T-helper 17 cell (primary cell): ENCODE measurements at regions not wholly inside any gene's neighbourhood (a gene's known extent, or its start where the extent isn't known, plus 50 kb on each side); places are given as distances from the start of the nearest gene placed in this dataset.

Experiments used
- ATAC-seq: fragments of 150-1000 bp; cut with Tn5 transposase; 2 replicates; pipeline ENCODE4 v1.10.0; 2021; ENCODE audit warnings: mild to moderate bottlenecking, moderate library complexity
- DNase-seq, 3 donors: peaks; one replicate each; pipeline versions ENCODE4 v3.0.0 to v3.0.0-alpha.2; 2020 to 2021
- H3K9me3 ChIP-seq: one replicate; pipeline ENCODE4 v1.7.0; 2013; ENCODE audit warnings: low read length, mild to moderate bottlenecking; ENCODE audit not compliant: control insufficient read depth, poor library complexity, severe bottlenecking
- H3K27ac Mint-ChIP-seq: one replicate; pipeline ENCODE4 v1.8.0; 2022; ENCODE audit warnings: mild to moderate bottlenecking, moderate library complexity, mixed read lengths
- H3K27me3 Mint-ChIP-seq: one replicate; pipeline ENCODE4 v1.8.0; 2022; ENCODE audit warnings: mixed read lengths
- H3K36me3 Mint-ChIP-seq: one replicate; pipeline ENCODE4 v1.8.0; 2022; ENCODE audit warnings: low read depth, mixed read lengths
- H3K4me1 Mint-ChIP-seq: one replicate; pipeline ENCODE4 v1.8.0; 2022; ENCODE audit warnings: mild to moderate bottlenecking, mixed read lengths
- H3K4me3 Mint-ChIP-seq: one replicate; pipeline ENCODE4 v1.8.0; 2022; ENCODE audit warnings: mild to moderate bottlenecking, moderate library complexity, mixed read lengths

GRCh38 chr2:129347486-129348217 is 631.8 kb upstream of the RAB6C start:
- no peaks in the 10 kb centered on the region for H3K9me3 ChIP-seq
- no peak for ATAC-seq
- DNase-seq = no peak
- Mint-ChIP-seq H3K27ac (no peak overlapping the region), H3K4me1 (no peaks in the 10 kb centered on the region), H3K4me3 (no peak overlapping the region), H3K36me3 (no peaks in the 10 kb centered on the region), H3K27me3 (no peaks in the 10 kb centered on the region)

- no peaks in the 10 kb centered on the region for H3K4me1 Mint-ChIP-seq
- H3K4me3 Mint-ChIP-seq = no peak overlapping the region
- H3K9me3 ChIP-seq = no peaks in the 10 kb centered on the region
- no peak for ATAC-seq
- no peaks in the 10 kb centered on the region for H3K27me3 Mint-ChIP-seq
- H3K27ac Mint-ChIP-seq = no peak overlapping the region
- DNase-seq = no peak
- no peaks in the 10 kb centered on the region for H3K36me3 Mint-ChIP-seq
Observed at GRCh38 chr2:129354631-129355030, 624.8 kb upstream of the RAB6C start.

DNA sequence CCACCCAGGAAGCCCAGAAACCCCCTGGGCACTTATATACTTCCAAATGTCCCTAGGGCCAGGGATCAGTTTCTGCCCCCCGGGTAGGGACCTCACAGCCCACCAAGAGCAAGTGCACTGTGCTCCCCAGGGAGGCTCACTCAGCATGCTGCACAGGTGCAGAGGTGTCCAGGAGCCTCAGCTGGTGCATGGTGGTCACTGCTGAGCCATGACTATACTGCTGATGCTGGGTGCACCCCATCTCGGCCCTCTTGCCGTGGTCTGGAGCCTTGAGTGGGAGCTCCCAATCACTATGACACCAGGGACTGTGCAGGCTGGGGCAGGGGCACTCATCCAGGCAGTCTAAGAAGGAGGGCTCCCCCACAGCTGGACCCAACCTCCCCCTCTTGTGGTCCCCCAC is 617.8 kb upstream of the RAB6C start:
- no peaks in the 10 kb centered on the region for H3K27me3 Mint-ChIP-seq
- H3K4me1 Mint-ChIP-seq = no peaks in the 10 kb centered on the region
- no peaks in the 10 kb centered on the region for H3K36me3 Mint-ChIP-seq
- no peaks in the 10 kb centered on the region for H3K9me3 ChIP-seq
- no peak for DNase-seq
- ATAC-seq = no peak
- H3K27ac Mint-ChIP-seq = no peak overlapping the region
- H3K4me3 Mint-ChIP-seq = no peak overlapping the region

DNA sequence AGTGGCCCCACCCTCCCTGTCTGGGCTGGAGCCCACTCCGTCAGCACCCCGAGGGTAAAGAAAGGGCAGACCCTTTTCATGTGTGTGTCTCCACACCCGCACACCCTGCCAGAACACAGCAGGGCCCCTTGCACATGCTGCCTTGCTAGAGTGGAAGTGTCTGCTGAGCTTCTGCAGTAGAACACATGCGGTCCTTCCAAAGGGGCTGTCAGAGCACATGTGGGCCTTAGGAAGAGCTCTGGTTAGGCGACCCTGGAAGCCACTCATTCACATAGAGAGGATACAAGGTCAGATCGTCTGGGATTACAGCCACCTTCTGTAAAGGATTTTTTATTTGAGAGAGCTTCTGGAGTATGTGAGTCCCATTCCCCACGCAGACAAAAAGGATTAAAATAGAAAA is 613.2 kb upstream of the RAB6C start:
- no peak for DNase-seq
- Mint-ChIP-seq H3K4me3 (no peak overlapping the region), H3K27ac (no peak overlapping the region), H3K27me3 (no peaks in the 10 kb centered on the region), H3K4me1 (no peaks in the 10 kb centered on the region), H3K36me3 (no peaks in the 10 kb centered on the region)
- H3K9me3 ChIP-seq = no peaks in the 10 kb centered on the region
- no peak for ATAC-seq

- ATAC-seq = no peak
- H3K27me3 Mint-ChIP-seq = no peaks in the 10 kb centered on the region
- no peak overlapping the region for H3K4me3 Mint-ChIP-seq
- H3K27ac Mint-ChIP-seq = no peak overlapping the region
- DNase-seq = no peak
- H3K36me3 Mint-ChIP-seq = no peaks in the 10 kb centered on the region
- no peaks in the 10 kb centered on the region for H3K9me3 ChIP-seq
- no peaks in the 10 kb centered on the region for H3K4me1 Mint-ChIP-seq
Observed at GRCh38 chr2:129367107-129367506, 612.4 kb upstream of the RAB6C start.

DNA sequence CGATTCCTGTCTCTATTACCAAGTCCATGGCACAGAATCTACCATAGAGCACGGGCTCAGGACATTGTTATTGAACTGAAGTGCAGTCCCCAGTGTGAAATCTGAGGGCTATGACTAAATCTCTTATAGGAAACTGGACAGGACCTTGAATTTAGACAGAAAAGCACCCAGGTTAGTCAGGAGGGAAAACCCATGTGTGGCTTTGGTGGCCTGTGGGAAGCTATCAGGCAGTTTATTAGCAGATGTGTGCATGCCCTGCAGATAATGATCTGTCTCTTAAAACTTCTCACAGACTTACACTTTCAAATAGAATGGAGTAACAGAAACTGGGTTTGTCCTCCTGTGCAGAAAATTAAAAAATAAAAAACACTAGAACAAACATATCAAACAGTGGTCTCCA is 610.0 kb upstream of the RAB6C start:
- no peaks in the 10 kb centered on the region for H3K27me3 Mint-ChIP-seq
- ATAC-seq (no peak), DNase-seq (no peak)
- no peaks in the 10 kb centered on the region for H3K4me1 Mint-ChIP-seq
- H3K9me3 ChIP-seq = no peaks in the 10 kb centered on the region
- H3K36me3 Mint-ChIP-seq = no peaks in the 10 kb centered on the region
- H3K27ac Mint-ChIP-seq = no peak overlapping the region
- H3K4me3 Mint-ChIP-seq = no peak overlapping the region

- H3K27me3 Mint-ChIP-seq = no peaks in the 10 kb centered on the region
- no peaks in the 10 kb centered on the region for H3K9me3 ChIP-seq
- DNase-seq (no peak), ATAC-seq (no peak)
- H3K27ac Mint-ChIP-seq = no peak overlapping the region
- no peaks in the 10 kb centered on the region for H3K36me3 Mint-ChIP-seq
- H3K4me1 Mint-ChIP-seq = no peaks in the 10 kb centered on the region
- no peak overlapping the region for H3K4me3 Mint-ChIP-seq
Observed at GRCh38 chr2:129374452-129374851, 605.0 kb upstream of the RAB6C start.

GRCh38 chr2:129375632-129376425 is 603.6 kb upstream of the RAB6C start:
- ATAC-seq (no peak), DNase-seq (no peak)
- H3K4me3 Mint-ChIP-seq = no peak overlapping the region
- H3K4me1 Mint-ChIP-seq = no peaks in the 10 kb centered on the region
- no peaks in the 10 kb centered on the region for H3K27me3 Mint-ChIP-seq
- H3K36me3 Mint-ChIP-seq = no peaks in the 10 kb centered on the region
- no peak overlapping the region for H3K27ac Mint-ChIP-seq
- no peaks in the 10 kb centered on the region for H3K9me3 ChIP-seq

GRCh38 chr2:129376426-129377077 is 602.9 kb upstream of the RAB6C start:
- Mint-ChIP-seq H3K27ac (no peak overlapping the region), H3K27me3 (no peaks in the 10 kb centered on the region), H3K4me3 (no peak overlapping the region), H3K4me1 (no peaks in the 10 kb centered on the region), H3K36me3 (no peaks in the 10 kb centered on the region)
- ATAC-seq = no peak
- no peak for DNase-seq
- no peaks in the 10 kb centered on the region for H3K9me3 ChIP-seq

GRCh38 chr2:129377078-129377469 is 602.4 kb upstream of the RAB6C start:
- H3K4me1 Mint-ChIP-seq = no peaks in the 10 kb centered on the region
- no peak overlapping the region for H3K27ac Mint-ChIP-seq
- no peaks in the 10 kb centered on the region for H3K9me3 ChIP-seq
- H3K36me3 Mint-ChIP-seq = no peaks in the 10 kb centered on the region
- H3K27me3 Mint-ChIP-seq = no peaks in the 10 kb centered on the region
- no peak for ATAC-seq
- no peak overlapping the region for H3K4me3 Mint-ChIP-seq
- DNase-seq = no peak

DNA sequence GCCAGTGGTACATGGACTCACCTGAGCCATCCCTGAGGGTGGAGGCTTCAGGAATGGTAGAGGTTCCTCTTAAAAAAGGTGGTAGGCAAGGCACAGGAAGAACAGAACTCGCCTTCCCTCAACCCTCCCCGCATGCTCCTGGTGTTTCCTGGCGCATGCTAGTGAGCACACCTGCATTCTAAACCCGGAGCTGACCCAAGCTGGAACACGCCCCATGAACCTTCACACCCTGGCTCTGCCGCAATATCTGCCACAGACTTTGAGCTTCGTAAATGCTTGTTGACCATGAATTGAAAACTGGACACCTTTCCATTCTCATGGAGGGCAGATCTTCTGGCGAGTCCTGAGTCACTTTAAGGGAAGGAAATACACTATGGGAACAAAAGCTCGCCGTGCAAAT is 601.3 kb upstream of the RAB6C start:
- no peak overlapping the region for H3K4me3 Mint-ChIP-seq
- H3K9me3 ChIP-seq = no peaks in the 10 kb centered on the region
- H3K4me1 Mint-ChIP-seq = no peaks in the 10 kb centered on the region
- H3K36me3 Mint-ChIP-seq = no peaks in the 10 kb centered on the region
- H3K27ac Mint-ChIP-seq = no peak overlapping the region
- DNase-seq (no peak), ATAC-seq (no peak)
- H3K27me3 Mint-ChIP-seq = no peaks in the 10 kb centered on the region

- no peaks in the 10 kb centered on the region for H3K9me3 ChIP-seq
- no peaks in the 10 kb centered on the region for H3K36me3 Mint-ChIP-seq
- H3K4me1 Mint-ChIP-seq = no peaks in the 10 kb centered on the region
- no peaks in the 10 kb centered on the region for H3K27me3 Mint-ChIP-seq
- no peak overlapping the region for H3K4me3 Mint-ChIP-seq
- no peak for DNase-seq
- no peak overlapping the region for H3K27ac Mint-ChIP-seq
- no peak for ATAC-seq
Observed at GRCh38 chr2:129379411-129379810, 600.1 kb upstream of the RAB6C start.

DNA sequence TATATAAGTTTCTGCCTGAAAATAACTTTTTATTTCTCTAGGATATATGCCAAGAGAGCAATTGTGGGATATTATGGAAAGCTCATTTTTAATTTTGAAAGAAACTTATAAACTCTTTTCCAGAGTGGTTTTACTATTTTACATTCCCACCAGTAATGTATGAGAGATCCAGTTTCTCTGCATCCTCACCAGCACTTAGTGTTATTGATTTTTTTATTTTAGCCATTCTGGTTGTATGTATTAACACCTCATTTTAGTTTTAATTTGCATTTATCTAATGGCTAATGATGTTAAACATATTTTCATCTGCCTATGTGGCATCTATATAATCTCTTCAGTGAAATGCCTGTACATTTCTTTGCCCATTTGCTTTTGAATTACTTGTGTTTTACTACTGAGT is 597.7 kb upstream of the RAB6C start:
- no peaks in the 10 kb centered on the region for H3K9me3 ChIP-seq
- ATAC-seq (no peak), DNase-seq (no peak)
- H3K36me3 Mint-ChIP-seq = no peaks in the 10 kb centered on the region
- H3K27ac Mint-ChIP-seq = no peak overlapping the region
- H3K4me1 Mint-ChIP-seq = no peaks in the 10 kb centered on the region
- no peak overlapping the region for H3K4me3 Mint-ChIP-seq
- no peaks in the 10 kb centered on the region for H3K27me3 Mint-ChIP-seq
